ENCODE measurements at regions not wholly inside any gene's neighbourhood (a gene's known extent, or its start where the extent isn't known, plus 50 kb on each side); places are given as distances from the start of the nearest gene placed in this dataset.

GRCh38 chr12:127247937-127248336 is 1019.0 kb upstream of the TMEM132C start:
- Histone ChIP-seq H2BK20ac (ENCODE audit: low read depth, low read length, poor library complexity, severe bottlenecking) (no peak overlapping the region), H3T11ph (ENCODE audit: low read length) (no peak overlapping the region), H4K5ac (ENCODE audit: insufficient read length, low read depth, low read length) (no peak overlapping the region), H3K4me2 (ENCODE audit: insufficient read depth, insufficient read length, low read length) (no peak overlapping the region), H3K14ac (ENCODE audit: insufficient read depth, low read length) (no peak overlapping the region), H2BK12ac (ENCODE audit: insufficient read length, low read depth, low read length) (no peak overlapping the region), H2AK5ac (ENCODE audit: insufficient read length, low read length) (no peak overlapping the region), H4K20me1 (ENCODE audit: control insufficient read depth, insufficient read depth, insufficient read length) (no peaks in the 10 kb centered on the region), H3K27ac (ENCODE audit: insufficient read length, low read depth, low read length) (no peak overlapping the region), H3K4ac (ENCODE audit: low read depth, low read length) (no peak overlapping the region), H3K79me1 (ENCODE audit: insufficient read depth, low read depth, low read length, poor library complexity, severe bottlenecking) (no peaks in the 10 kb centered on the region), H3K18ac (ENCODE audit: insufficient read length, low read depth, low read length) (no peak overlapping the region), H3K79me2 (ENCODE audit: insufficient read depth, low read length) (no peaks in the 10 kb centered on the region), H2AFZ (ENCODE audit: low read length) (no peak overlapping the region), H2BK120ac (ENCODE audit: low read depth, low read length, poor library complexity, severe bottlenecking) (no peak overlapping the region), H4K91ac (ENCODE audit: insufficient read length, low read depth, low read length) (no peak overlapping the region), H3K56ac (ENCODE audit: insufficient read length, low read depth, low read length) (no peak overlapping the region), H2BK5ac (ENCODE audit: insufficient read length, low read length) (no peak overlapping the region), H2BK15ac (ENCODE audit: low read depth, low read length) (no peak overlapping the region), H3K23ac (ENCODE audit: insufficient read length, low read depth, low read length) (no peak overlapping the region), H3K9ac (ENCODE audit: extremely low read depth, insufficient read length, low read length) (no peak overlapping the region), H3K27me3 (ENCODE audit: insufficient read depth, low read length) (no peaks in the 10 kb centered on the region), H3K9me3 (ENCODE audit: control insufficient read depth, low read depth, low read length) (no peaks in the 10 kb centered on the region), H3K23me2 (ENCODE audit: insufficient read length, low read depth, low read length, poor library complexity, severe bottlenecking) (no peaks in the 10 kb centered on the region), H4K8ac (replicated peaks; ENCODE audit: insufficient read length, low read depth, low read length) (no peak overlapping the region), H3K4me1 (ENCODE audit: insufficient read depth, low read length) (no peaks in the 10 kb centered on the region)
- no peak for DNase-seq
- H3K9me3 Mint-ChIP-seq = no peaks in the 10 kb centered on the region
- WGBS (ENCODE audit: extremely low coverage, insufficient read length, low lambda C conversion rate) = no CpG with 5 or more reads among the region's 4 CpGs
- H3K4me1 Mint-ChIP-seq = no peaks in the 10 kb centered on the region
- no peak for TF ChIP-seq CTCF (conservative IDR thresholded peaks at IDR 0.05)
- H3K27ac Mint-ChIP-seq = no peak overlapping the region; a peak in 1 of 7 replicates
- H3K27me3 Mint-ChIP-seq (ENCODE audit: low read depth) = peaks cover 4% of the 10 kb centered on the region
- H3K36me3 Mint-ChIP-seq (ENCODE audit: insufficient read depth in 1 of 3, low read depth in 3 of 3) = no peaks in the 10 kb centered on the region; a peak in 1 of 7 replicates
- no peak overlapping the region for H3K4me3 Mint-ChIP-seq

Measured in H9 (cell line).